ENCODE measurements at regions not wholly inside any gene's neighbourhood (a gene's known extent, or its start where the extent isn't known, plus 50 kb on each side); places are given as distances from the start of the nearest gene placed in this dataset.
"Not testable (repeated sequence)": the region's sequence is repeated elsewhere in the genome, so short reads cannot be mapped to it uniquely, and the experiment has no call there.

DNA sequence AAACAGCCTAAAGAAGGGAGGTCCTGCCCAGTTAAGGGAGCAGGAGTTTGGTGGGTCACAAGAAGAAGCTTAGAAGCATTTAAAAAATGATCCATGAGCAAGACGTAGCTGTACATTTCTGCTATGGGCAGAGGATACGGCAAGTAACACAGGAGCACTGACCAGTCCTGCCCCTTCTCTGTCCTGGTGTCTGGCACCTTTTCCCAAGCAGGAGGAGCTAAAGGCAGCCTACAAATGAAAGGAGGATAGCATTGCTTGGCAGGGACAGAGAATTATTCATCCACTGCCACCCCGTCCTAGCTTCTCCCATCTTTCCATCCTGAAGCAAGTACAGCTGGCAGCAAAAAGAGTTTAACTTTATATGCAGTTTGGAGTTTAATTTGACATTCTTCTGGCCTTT is 1077.6 kb downstream of the TYW1 start:
- H3K27ac ChIP-seq = no peak overlapping the region
- no peaks in the 10 kb centered on the region for H3K9me3 ChIP-seq
- TF ChIP-seq, protein P1, sequence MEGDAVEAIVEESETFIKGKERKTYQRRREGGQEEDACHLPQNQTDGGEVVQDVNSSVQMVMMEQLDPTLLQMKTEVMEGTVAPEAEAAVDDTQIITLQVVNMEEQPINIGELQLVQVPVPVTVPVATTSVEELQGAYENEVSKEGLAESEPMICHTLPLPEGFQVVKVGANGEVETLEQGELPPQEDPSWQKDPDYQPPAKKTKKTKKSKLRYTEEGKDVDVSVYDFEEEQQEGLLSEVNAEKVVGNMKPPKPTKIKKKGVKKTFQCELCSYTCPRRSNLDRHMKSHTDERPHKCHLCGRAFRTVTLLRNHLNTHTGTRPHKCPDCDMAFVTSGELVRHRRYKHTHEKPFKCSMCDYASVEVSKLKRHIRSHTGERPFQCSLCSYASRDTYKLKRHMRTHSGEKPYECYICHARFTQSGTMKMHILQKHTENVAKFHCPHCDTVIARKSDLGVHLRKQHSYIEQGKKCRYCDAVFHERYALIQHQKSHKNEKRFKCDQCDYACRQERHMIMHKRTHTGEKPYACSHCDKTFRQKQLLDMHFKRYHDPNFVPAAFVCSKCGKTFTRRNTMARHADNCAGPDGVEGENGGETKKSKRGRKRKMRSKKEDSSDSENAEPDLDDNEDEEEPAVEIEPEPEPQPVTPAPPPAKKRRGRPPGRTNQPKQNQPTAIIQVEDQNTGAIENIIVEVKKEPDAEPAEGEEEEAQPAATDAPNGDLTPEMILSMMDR (IDR thresholded peaks at IDR 0.05) = no peak
- H3K4me1 ChIP-seq = no peaks in the 10 kb centered on the region
- H3K4me3 ChIP-seq = no peak overlapping the region
- no peaks in the 10 kb centered on the region for H3K36me3 ChIP-seq
- DNase-seq (ENCODE audit: low spot score) = no peak
- no peaks in the 10 kb centered on the region for H3K27me3 ChIP-seq

DNA sequence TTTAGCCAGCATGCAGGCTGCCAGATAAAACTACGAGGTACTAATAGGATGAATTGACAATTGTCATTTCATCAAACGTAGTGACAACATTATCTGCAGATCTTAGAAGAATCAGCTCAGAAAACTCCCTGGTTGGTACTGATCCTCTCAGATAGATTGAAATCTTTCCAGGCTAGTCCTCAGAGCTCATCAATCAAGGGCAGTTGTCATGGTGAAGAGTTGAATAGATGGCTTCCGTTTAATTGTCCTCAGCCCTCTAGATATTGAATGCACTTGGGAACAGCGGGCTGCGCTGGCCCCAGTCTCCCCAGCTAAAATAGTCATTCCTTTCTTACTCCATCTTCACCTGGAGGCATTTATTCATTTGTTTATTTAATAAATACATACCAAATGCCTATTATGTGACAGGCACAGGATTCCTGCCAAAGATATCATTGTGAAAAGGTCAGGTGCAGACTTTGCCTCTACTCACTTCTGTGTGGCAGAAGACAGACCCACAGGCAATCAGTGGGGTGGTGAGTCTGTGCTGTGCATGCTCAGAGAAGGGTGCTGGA is 1081.6 kb downstream of the TYW1 start:
- TF ChIP-seq, protein P1 (IDR thresholded peaks at IDR 0.05) = no peak
- no peak for DNase-seq (ENCODE audit: low spot score)
- no peak overlapping the region for H3K27ac ChIP-seq

DNA sequence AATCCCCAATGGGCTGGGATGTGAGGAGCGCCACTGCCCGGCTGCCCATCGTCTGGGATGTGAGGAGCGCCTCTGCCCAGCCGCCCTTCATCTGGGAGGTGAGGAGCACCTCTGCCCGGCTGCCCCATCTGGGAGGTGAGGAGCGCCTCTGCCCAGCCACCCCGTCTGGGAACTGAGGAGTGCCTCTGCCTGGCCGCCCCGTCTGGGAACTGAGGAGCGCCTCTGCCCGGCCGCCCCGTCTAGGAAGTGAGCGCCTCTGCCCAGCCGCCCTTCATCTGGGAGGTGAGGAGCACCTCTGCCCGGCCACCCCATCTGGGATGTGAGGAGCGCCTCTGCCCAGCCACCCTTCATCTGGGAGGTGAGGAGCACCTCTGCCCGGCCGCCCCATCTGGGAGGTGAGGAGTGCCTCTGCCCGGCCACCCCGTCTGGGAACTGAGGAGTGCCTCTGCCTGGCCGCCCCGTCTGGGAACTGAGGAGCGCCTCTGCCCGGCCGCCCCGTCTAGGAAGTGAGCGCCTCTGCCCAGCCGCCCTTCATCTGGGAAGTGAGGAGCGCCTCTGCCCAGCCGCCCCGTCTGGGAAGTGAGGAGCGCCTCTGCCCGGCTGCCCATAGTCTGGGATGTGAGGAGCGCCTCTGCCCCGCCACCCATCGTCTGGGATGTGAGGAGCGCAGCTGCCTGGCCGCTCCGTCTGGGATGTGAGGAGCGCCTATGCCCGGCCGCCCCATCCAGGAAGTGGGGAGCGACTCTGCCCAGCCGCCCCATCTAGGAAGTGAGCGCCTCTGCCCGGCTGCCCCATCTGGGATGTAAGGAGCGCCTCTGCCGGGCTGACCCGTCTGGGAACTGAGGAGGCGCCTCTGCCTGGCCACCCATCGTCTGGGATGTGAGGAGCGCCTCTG is 1085.7 kb downstream of the TYW1 start:
- not testable (repeated sequence) for H3K9me3 ChIP-seq; H3K4me1 ChIP-seq; H3K36me3 ChIP-seq; H3K27me3 ChIP-seq; H3K27ac ChIP-seq; H3K4me3 ChIP-seq; DNase-seq (ENCODE audit: low spot score)

More for the DNA sequence above, 1081.6 kb downstream of the TYW1 start:
- H3K4me1 ChIP-seq = no peaks in the 10 kb centered on the region
- no peaks in the 10 kb centered on the region for H3K36me3 ChIP-seq
- H3K9me3 ChIP-seq = peaks cover 0 to 4% of the 10 kb centered on the region in 2 donors
- H3K27me3 ChIP-seq = no peaks in the 10 kb centered on the region
- no peak overlapping the region for H3K4me3 ChIP-seq

DNA sequence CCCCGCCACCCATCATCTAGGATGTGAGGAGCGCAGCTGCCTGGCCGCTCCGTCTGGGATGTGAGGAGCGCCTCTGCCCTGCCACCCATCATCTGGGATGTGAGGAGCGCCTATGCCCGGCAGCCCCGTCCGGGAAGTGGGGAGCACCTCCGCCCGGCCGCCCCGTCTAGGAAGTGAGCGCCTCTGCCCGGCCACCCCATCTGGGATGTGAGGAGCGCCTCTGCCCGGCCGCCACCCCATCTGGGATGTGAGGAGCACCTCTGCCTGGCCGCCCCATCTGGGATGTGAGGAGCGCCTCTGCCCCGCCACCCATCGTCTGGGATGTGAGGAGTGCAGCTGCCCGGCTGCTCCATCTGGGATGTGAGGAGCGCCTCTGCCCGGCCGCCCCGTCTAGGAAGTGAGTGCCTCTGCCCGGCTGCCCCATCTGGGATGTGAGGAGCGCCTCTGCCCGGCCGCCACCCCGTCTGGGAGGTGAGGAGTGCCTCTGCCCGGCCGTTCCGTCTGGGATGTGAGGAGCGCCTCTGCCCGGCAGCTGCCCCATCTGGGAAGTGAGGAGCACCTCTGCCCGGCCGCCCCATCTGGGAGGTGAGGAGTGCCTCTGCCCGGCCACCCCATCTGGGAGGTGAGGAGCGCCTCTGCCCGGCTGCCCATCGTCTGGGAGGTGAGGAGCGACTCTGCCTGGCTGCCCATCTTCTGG is 1086.5 kb downstream of the TYW1 start:
- not testable (repeated sequence) for H3K27ac ChIP-seq, H3K36me3 ChIP-seq, H3K27me3 ChIP-seq

DNA sequence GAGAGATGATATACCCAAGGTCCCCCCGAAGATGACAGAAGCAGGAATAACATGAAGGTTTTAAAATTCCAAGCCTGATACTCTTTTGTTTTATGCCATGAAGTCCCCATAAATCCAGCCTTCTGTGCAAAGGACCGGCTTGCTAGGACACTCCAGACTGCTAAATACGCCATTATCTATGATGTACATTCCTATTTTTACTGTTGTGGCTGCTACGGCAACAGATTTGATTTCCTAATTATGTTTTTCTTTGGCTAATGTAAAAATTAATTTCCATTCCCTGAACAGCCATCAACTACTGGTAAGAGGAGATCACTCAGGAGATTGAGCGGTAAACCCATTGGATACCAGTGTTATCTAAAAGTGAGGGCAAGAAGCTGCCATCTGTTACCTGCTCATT is 1090.8 kb downstream of the TYW1 start:
- no peak for DNase-seq (ENCODE audit: low spot score)
- Histone ChIP-seq H3K4me3 (no peak overlapping the region), H3K9me3 (peaks cover 0 to 4% of the 10 kb centered on the region in 2 donors), H3K27ac (no peak overlapping the region), H3K4me1 (no peaks in the 10 kb centered on the region), H3K36me3 (no peaks in the 10 kb centered on the region), H3K27me3 (no peaks in the 10 kb centered on the region)
- TF ChIP-seq, protein P1 (IDR thresholded peaks at IDR 0.05) = no peak

More for the DNA sequence above, 1086.5 kb downstream of the TYW1 start:
- not testable (repeated sequence) for H3K4me1 ChIP-seq; DNase-seq (ENCODE audit: low spot score); H3K9me3 ChIP-seq; H3K4me3 ChIP-seq

DNA sequence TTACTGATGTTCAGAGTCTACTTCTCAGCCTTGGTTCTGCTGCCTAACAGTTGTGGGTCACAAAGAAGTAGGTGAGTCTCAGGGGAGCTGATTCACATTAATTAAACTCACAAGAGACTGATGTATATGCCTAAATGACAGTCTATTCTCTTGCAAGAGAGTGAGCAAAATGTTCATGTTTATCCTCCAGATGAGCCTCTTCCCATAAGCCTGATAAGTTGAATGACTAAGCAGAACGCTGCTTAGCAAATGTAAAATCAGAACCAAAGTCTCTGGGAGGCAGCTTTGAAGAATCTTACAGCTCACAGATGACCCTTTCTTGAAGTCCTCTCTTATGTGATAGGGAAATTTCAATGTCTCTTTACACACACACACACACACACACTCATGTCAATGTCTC is 1092.2 kb downstream of the TYW1 start:
- TF ChIP-seq, protein P1 (IDR thresholded peaks at IDR 0.05) = no peak
- no peak for DNase-seq (ENCODE audit: low spot score)
- Histone ChIP-seq H3K9me3 (no peaks in the 10 kb centered on the region), H3K27me3 (no peaks in the 10 kb centered on the region), H3K4me1 (no peaks in the 10 kb centered on the region), H3K4me3 (no peak overlapping the region), H3K36me3 (no peaks in the 10 kb centered on the region), H3K27ac (no peak overlapping the region)

DNA sequence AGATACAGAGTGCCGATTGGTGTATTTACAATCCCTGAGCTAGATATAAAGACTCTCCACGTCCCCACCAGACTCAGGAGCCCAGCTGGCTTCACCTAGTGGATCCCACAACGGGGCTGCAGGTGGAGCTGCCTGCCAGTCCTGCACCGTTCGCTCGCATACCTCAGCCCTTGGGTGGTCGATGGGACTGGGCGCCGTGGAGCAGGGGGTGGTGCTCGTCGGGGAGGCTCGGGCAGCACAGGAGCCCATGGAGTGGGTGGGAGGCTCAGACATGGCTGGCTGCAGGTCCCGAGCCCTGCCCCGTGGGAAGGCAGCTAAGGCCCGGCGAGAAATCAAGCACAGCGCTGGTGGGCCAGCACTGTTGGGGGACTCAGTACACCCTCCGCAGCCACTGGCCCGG is 1093.6 kb downstream of the TYW1 start:
- H3K36me3 ChIP-seq; DNase-seq (ENCODE audit: low spot score); H3K4me1 ChIP-seq; H3K27ac ChIP-seq; H3K27me3 ChIP-seq; H3K4me3 ChIP-seq; H3K9me3 ChIP-seq: not testable (repeated sequence)
